Heart left ventricle (tissue), 13 donors: ENCODE measurements at regions not wholly inside any gene's neighbourhood (a gene's known extent, or its start where the extent isn't known, plus 50 kb on each side); places are given as distances from the start of the nearest gene placed in this dataset.

Source experiments
- CTCF ChIP-seq, 12 donors: fragments of 200-600 bp; sonication (generic) in 4 of 12; IDR thresholded peaks; one replicate each; pipeline versions ENCODE4 v1.5.0 to v1.8.0; 2018 to 2022; ENCODE audit warnings: antibody characterized with exemption in 12 of 12, mild to moderate bottlenecking in 5 of 12
- POLR2A ChIP-seq, 2 donors: fragments of 450-650 bp; IDR thresholded peaks; one replicate each; pipeline ENCODE4 v1.6.1; 2017; ENCODE audit warnings: antibody characterized with exemption in 2 of 2, mild to moderate bottlenecking in 2 of 2, moderate library complexity in 2 of 2
- donor health status: ischemic (EF 13 %, LVEDD 7.1; RV severe dilation, severe dysfunction).
- donor health status: DM: no; HTN: yes; CAD: no.
- donor health status: DM: no; HTN: no; CAD: no.
- donor health status: ischemic (EF 25% LVEDD 6.9; RV normal size, moderate dysfunction).
- donor health status: ischemic (EF 25% LVEDD 5.7; RV mildly dilated, moderate dysfunction).
- donor health status: ischemic (EF 35%, LVEDD 5.7; RV mildly dilated, moderate dysfunction).
- donor health status: nonischemic (EF 11% LVEDD 7.7; RV severe dilation, severe dysfunction).
- donor health status: DM: yes; HTN: yes; CAD: no.
- donor health status: PGD.
- donor health status: ischemic (EF 29% LVEDD 5.4; RV normal size, mild dysfunction).
- donor health status: nonischemic (EF 23%, LVEDD 6.1; RV moderate dilation, normal function).

- TF ChIP-seq CTCF (IDR thresholded peaks at IDR 0.05) (no peak), POLR2A (IDR thresholded peaks at IDR 0.05) (no peak)
Observed at GRCh38 chr2:136399667-136400289, 281.8 kb upstream of the CXCR4 start.
